ENCODE measurements at regions not wholly inside any gene's neighbourhood (a gene's known extent, or its start where the extent isn't known, plus 50 kb on each side); places are given as distances from the start of the nearest gene placed in this dataset.

DNA sequence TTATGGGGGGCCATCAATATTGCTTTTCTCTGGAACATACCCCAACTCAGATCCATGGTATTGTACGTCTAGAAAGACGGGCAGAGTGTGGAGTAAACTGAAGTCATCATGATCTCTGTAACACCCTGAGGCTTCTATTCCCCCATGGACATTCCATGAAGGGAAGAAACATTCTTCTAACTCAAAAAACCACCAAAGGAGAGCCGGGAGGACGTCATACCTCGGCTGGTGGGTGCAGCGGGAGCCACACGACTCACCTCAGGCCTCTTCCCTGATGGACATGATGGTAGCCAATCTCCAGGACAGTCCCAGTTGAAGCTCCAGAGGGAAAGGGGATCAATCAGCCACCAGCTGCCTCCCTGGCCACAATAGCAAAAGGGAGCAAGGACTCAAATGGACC is 127.3 kb downstream of the MREG start:
- Histone ChIP-seq H3K79me2 (ENCODE audit: control insufficient read depth in 1 of 2, insufficient read depth in 2 of 2, low read length in 2 of 2) (no peaks in the 10 kb centered on the region), H2AK5ac (ENCODE audit: low read depth, low read length) (no peak overlapping the region), H3K9ac (replicated peaks in 1 of 4; ENCODE audit: extremely low read depth in 1 of 4, low read depth in 3 of 4, low read length in 3 of 4) (no peak overlapping the region), H3K4me2 (ENCODE audit: insufficient read depth in 1 of 2, low read depth in 2 of 2, low read length in 2 of 2) (no peak overlapping the region), H2BK12ac (ENCODE audit: low read depth, low read length) (no peak overlapping the region), H3K23ac (ENCODE audit: insufficient read length) (no peak overlapping the region), H3K4me3 (ENCODE audit: extremely low read depth in 1 of 4, insufficient read depth in 2 of 4, low read depth in 3 of 4, low read length in 4 of 4) (no peak overlapping the region), H3K18ac (ENCODE audit: extremely low read depth, low read length) (no peak overlapping the region), H2BK5ac (ENCODE audit: low read depth, low read length) (no peak overlapping the region), H3K27me3 (replicated peaks in 1 of 4; ENCODE audit: control insufficient read depth in 3 of 4, extremely low read depth in 1 of 4, insufficient read depth in 3 of 4, low read length in 3 of 4) (no peaks in the 10 kb centered on the region), H2AFZ (ENCODE audit: low read length) (no peak overlapping the region), H4K8ac (ENCODE audit: extremely low read depth, insufficient read depth, low read length) (no peak overlapping the region), H3K9me3 (ENCODE audit: insufficient read depth in 2 of 2, low read depth in 1 of 2, low read length in 1 of 2) (no peaks in the 10 kb centered on the region), H2BK15ac (ENCODE audit: low read length) (no peak overlapping the region), H3K56ac (replicated peaks; ENCODE audit: insufficient read length, low read depth, low read length) (no peak overlapping the region), H4K91ac (replicated peaks; ENCODE audit: insufficient read length, low read length) (no peak overlapping the region), H3K23me2 (ENCODE audit: low read depth, low read length) (no peaks in the 10 kb centered on the region), H3K4me1 (replicated peaks in 1 of 4; ENCODE audit: control insufficient read depth in 3 of 4, insufficient read depth in 4 of 4, low read length in 3 of 4) (no peaks in the 10 kb centered on the region), H3K4ac (replicated peaks; ENCODE audit: insufficient read length, low read depth, low read length) (no peak overlapping the region), H3K79me1 (ENCODE audit: low read depth, low read length) (no peaks in the 10 kb centered on the region), H3K14ac (ENCODE audit: insufficient read length) (no peak overlapping the region), H2BK120ac (replicated peaks; ENCODE audit: low read depth, low read length) (no peak overlapping the region), H4K20me1 (replicated peaks in 1 of 2; ENCODE audit: control insufficient read depth in 1 of 2, insufficient read depth in 2 of 2, low read length in 2 of 2) (no peaks in the 10 kb centered on the region), H2BK20ac (ENCODE audit: low read length) (no peak overlapping the region), H4K5ac (ENCODE audit: insufficient read length, low read depth, low read length) (no peak overlapping the region), H3K27ac (ENCODE audit: low read depth, low read length) (no peak overlapping the region), H3K36me3 (ENCODE audit: control insufficient read depth in 2 of 4, insufficient read depth in 4 of 4, low read length in 3 of 4) (no peaks in the 10 kb centered on the region)
- DNase-seq (ENCODE audit: low read depth in 1 of 2, low spot score in 2 of 2), result no peak
- no peak for FAIRE-seq
- CTCF ChIA-PET (ENCODE audit: partially characterized antibody), result interaction anchor here (1.3 to 1.6 kb wide), 2 partner anchors 15 to 45 kb away, joined by 5 read pairs; no protein-coding TSS in a partner anchor
- POLR2A ChIA-PET (ENCODE audit: partially characterized antibody), result no interaction called here
- WGBS, 2 experiments (ENCODE audit: extremely low coverage in 1 of 2, insufficient coverage in 1 of 2, insufficient read length in 1 of 2, insufficient replicate concordance in 2 of 2, low coverage in 1 of 2, low lambda C conversion rate in 2 of 2, missing lambda C conversion rate in 1 of 2), result 88% methylated on average over 7 of the region's 7 CpGs; no CpG with 5 or more reads in 1 of the 2 experiments
- TF ChIP-seq CREB1 (IDR thresholded peaks at IDR 0.05) (no peak), MAX (IDR thresholded peaks at IDR 0.05) (no peak), CHD2 (IDR thresholded peaks at IDR 0.05; ENCODE audit: low read length) (no peak), TEAD4 (IDR thresholded peaks at IDR 0.05; ENCODE audit: low read depth, low read length) (no peak), TAF1 (IDR thresholded peaks at IDR 0.05; ENCODE audit: low read depth, low read length) (no peak), SP2 (IDR thresholded peaks at IDR 0.05; ENCODE audit: low read length) (no peak), SP4 (IDR thresholded peaks at IDR 0.05; ENCODE audit: low read length) (no peak), NANOG (IDR thresholded peaks at IDR 0.05; ENCODE audit: insufficient read depth, low read depth, low read length, poor library complexity, severe bottlenecking) (no peak), TBP (IDR thresholded peaks at IDR 0.05; ENCODE audit: low read depth, low read length) (no peak)

Measured in H1 (cell line).